GM18499 (cell line): ENCODE measurements at regions not wholly inside any gene's neighbourhood (a gene's known extent, or its start where the extent isn't known, plus 50 kb on each side); places are given as distances from the start of the nearest gene placed in this dataset.

Experiments
- ATAC-seq: cut with Tn5 transposase; IDR thresholded peaks from one replicate; pipeline ENCODE4 v1.9.1; 2021; ENCODE audit warnings: moderate number of reproducible peaks; ENCODE audit not compliant: insufficient read depth, unreplicated experiment

DNA sequence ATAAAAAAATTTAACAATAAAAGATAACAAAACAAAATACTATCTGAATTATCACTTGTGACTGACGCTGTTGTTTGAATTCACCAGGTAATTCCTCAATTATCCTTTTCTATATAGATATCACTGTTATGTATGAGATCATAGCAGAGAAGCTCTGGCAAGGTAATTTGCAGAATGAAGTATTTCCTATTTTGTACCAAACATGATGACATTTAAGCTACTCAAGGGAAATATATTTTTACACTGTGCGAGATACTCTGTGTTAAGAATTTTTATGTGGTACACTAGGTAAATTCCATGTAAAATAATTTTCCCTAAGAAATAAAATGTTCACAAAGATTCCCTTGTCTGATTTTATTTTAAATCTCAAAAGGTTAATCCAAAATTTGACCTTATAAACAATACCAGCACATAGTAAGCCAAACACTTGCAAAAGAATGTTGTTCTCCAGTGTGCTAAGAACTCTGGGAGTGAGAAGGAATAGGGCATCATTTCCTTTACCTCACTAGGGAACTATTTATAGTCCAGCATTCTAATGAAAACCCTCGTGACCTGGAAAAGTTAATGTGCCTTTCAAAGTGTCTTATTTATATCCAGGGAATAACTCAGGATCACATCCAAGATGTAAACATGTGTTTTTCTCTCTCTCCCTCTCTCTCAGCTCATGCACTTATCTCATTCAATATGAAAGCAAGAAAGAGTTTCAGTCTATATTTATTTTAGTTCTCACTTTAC is 115.2 kb upstream of the RAP1B start:
- no peak for ATAC-seq

DNA sequence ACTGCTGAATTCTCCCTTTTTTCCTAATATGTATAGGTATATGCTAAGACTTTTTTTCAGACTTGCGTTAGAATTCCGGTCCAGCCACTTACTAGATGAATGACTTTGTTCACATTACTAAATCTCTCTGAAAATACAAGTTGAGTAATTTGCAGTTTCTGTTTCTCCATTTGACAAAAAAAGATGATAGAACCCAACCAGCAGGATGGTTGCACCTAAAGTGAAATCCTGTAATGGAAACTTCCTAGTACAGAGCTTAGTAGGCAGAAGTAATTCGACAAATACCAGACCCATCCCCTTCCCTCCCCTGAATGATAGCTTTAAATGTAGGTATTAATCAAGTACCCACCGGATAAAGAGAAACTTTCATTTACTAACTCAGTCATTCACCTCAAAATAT is 113.6 kb upstream of the RAP1B start:
- peak; percentile 52 for ATAC-seq

DNA sequence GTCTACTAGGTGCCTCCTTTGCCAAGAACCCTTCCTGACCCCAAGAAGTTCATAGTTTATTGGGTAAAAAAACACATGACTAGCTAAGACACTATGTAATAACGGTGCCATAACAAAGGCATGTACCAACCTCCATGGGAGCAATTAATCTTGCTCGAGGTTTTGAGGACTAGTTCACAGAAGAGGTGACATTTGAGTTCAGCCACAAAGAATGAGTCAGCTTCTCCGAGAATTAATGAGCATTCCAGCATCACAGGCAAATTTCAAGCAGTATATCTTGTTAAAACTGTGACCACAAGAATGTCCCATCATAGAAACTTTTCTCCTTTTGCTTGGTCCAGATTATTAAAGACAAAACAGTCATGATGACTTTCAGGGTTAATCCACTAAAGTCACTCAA is 113.0 kb upstream of the RAP1B start:
- ATAC-seq: no peak

DNA sequence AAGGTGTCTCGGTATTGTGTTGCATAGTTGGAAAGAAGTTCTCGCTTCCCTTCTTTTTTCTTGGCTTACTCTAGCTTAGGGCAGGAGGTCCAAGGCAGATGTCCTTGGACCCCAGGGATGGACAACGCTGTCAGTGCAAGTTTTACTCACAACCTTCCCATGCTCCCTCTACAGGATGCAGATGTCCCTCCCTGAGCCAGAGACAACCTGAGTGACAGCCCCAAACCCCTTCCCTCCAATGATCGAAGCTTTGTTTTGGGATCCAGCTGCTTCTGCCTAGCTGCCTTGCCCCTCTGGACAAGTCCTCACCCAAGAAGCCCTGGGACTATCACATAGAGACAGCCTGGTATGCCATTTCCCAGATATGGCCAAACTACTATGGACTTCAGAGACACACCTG is 112.0 kb upstream of the RAP1B start:
- no peak for ATAC-seq

DNA sequence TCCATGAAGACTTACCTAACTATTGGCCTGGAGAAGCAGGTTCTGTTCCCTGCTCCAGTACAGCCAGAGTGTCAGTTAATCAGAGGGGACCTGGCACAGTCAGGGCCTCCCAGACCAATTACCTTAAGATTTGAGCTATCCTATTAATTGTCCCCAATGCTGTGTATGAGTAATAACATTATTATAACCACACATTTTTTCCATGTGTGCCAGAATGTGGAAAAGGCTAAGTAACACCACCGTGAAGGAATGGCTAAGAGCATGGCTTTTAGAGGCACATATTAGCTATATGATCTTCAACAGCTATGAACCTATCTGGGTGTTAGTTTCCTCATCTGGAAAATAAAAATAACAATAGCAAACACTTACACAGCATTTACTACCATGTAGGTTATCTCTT is 111.1 kb upstream of the RAP1B start:
- no peak for ATAC-seq

DNA sequence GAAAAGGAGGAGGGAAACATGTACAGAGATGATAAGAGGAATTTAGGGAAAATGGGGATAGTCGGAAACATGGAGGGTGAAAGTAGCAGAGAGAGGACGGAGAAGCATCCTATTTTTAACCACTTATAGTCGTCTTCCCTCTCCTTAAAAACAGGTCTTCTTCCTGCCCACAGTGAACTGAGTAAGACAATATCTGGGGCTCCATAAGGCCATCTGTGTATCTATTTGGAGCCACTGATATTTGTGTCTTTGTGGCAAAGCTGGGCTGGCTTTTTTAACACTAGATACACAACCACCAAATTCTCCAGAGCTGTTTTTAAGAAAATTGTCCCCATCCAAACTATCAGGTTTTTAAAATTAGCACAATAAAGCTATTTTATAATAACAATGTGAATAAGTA is 109.5 kb upstream of the RAP1B start:
- ATAC-seq: no peak

DNA sequence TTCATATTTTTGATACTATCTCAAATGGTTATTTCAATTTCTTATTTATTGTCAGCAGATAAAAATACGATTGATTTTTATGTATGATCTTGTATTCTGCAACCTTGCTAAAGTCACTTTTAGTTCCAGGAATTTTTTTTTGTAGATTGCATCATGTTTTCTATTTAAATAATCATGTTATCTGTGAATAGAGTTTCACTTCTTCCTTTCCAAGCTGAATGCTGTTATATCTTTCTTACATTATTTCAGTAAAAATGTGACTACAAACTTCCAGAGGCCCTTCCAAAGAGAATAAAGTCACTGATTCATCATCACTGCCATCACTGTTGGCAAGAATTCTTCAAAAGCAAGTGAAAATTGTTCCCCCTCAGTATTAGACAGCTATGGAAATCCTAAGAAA is 104.7 kb upstream of the RAP1B start:
- ATAC-seq: no peak

DNA sequence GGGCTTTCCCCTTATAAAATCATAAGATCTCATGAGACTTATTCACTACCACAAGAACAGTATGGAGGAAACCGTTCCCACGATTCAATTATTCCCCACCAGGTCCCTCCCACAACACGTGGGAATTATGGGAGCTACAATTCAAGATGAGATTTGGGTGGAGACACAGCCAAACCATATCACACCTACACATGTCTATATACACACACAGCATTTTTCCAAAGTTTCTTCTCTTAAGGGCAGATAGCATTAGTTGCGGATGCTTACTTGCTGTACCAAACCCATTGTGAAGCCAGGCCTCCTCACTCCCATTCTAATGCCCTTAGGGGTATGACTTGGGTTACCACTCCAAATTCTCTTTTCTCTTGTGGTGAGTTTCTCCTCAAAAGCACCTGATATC is 104.1 kb upstream of the RAP1B start:
- ATAC-seq: no peak

DNA sequence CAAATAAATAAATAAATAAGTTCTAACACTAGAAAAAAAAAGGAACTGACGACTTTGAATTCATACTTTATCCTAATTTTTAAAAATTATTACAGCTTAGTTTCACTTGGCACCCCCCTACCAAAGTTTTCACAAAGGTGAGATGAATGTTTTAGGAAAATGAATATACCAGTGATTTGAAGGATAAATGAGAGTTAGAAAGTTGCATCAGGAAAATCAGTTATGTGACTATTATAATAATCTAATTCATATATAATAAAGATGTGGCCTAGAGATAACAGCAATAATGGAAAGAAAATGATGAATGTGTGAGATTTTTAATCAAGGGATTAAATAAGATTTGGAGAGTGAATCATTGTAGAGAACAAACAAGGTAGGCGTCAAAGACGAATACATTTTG is 103.0 kb upstream of the RAP1B start:
- no peak for ATAC-seq

DNA sequence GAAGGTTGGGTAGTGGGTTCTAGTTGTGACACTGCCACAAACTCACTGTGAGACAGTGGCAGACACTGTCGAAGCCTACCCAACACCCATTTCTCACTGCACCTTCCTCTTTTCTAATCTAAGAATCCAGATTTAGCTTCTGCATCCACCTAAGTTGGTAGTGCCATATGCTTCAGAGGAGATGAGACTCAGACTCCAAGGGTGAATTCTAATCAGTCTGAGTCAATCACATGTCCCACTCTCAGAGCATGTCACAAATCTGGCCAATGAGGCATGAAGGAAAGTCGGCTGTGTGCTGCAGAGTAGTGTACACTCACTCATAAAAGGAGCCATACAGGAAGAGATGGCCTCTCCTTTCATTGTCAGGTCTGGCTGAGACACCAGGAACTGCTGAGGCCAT is 102.1 kb upstream of the RAP1B start:
- no peak for ATAC-seq

DNA sequence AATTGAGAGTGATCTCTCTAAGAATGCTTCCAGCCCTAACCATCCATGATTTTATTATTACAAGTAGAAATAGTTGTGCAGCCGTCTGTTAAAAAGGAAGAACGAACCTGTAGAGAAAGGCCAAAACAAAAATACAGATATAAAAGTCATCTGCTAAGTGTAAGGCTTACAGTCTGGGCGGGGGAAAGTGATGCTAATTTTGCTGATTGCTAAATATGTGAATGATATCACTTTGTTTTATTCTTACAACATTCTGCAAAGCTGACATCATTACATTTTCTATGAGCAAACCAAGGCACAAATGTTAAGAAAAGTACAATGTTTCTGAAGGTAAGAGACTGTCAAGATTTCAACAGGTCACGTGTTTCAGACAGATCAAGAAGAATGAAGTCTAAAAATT is 101.5 kb upstream of the RAP1B start:
- no peak for ATAC-seq

DNA sequence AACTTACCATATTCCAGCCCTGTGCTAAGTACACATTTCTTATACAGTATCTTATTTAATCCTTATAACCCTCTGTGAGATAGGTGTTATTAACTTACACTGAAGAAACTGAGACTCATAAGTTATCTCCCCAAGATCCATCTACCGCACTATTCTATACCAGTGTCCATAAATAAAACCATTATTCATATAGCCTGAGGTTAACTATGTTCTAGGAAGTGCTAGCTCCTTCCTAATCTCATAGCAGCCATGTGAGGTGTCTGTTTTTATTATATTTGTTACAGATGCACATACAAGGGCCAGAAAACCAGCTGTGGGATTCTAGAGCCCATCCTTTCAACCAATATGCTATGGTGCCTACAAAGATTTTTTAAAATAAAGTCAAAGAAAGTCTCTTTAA is 100.3 kb upstream of the RAP1B start:
- ATAC-seq: no peak

DNA sequence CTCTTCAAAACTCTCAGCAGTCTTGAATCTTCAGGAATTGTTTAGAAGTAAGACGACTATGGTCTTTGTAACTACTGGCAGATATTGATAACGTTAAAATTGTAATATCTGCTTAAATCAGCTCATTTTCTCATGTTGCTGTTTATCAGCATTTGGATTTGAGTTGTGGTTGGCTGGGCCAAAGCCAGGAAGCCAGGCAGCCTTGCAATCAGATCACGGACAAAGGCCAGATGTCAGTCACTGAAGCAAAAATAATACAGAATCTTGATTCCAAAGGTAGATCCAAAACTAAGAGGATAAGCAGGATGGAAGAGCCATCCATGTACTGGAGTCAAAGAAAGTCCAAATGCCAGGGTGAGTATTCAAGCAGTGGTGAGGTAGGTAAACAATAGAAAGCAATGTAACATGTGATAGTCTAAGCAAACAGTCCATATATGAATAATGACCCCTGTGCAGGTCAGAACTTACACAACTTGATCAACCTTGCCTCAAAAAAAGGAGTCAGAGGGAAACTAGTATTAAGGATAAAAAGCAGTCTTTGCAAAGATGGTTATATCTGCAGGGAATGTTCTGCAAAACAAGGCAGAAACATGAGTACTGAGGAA is 95.8 kb upstream of the RAP1B start:
- no peak for ATAC-seq

DNA sequence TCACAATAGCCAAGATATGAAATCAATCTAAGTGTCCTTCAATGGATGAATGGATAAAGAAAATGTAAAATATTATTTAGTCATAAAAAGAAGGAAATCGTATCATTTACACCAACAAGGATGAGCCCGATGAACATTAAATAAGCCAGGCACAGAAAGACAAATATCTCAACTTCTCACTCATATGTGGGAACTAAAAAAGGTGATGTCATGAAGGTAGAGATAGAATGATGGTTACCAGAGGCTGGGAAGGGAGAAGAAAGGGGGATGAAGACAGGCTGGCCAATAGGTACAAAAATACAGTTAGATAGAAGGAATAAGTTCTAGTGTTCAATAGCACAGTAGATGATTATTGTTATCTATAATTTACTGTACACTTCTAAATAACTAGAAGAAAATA is 94.9 kb upstream of the RAP1B start:
- no peak for ATAC-seq

DNA sequence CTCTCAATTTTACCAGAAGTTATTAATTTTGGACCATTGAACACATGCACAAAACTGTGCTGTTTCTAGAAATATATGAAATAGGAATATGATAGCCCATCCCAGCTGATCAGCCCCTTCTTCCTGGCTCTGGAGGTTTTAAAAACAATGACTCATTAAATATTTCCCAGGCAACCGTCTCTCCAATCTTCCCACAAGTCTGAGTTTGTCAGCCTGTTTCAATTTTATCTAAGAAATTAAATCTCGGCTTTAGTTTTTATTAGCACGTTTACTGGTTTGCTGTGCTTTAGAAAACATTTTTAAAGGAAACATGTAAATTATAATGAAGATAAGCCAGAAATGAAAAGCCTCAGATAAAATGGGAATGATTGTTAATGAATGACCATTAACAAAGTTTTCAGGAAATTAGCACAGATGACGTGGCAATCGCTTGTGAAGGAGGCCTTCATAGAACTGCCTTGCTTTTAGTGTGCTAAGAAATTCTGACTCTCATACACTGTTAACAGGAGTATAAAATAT is 89.3 kb upstream of the RAP1B start:
- no peak for ATAC-seq

DNA sequence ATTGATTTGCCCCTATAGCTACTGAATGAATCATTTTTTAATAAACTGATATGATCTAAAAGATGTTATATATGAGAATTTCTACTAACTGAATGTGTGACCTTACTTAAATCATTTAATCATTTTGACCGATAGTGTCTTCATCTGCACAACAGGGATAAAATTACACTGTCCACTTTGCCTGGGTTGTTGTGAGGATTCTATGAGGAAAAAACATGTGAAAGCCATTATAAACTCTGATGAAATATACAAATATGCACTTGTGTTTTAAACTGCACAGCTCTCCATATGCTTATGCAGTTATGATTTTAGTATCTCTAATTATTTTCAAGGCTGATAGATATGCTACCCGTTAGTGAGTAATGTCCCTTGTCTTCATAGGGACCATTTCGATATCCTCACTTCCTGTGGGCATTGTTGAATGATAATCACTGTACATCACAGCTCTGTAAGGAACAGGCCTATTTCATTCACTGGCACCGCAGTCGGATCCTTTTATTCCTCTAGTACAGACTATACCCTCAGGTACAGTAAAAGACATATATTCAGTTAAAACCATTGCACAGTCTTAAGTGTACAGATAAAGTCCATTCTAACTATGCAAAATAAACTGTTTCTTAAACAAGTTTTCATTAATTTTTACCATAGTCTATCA is 88.7 kb upstream of the RAP1B start:
- ATAC-seq: no peak

DNA sequence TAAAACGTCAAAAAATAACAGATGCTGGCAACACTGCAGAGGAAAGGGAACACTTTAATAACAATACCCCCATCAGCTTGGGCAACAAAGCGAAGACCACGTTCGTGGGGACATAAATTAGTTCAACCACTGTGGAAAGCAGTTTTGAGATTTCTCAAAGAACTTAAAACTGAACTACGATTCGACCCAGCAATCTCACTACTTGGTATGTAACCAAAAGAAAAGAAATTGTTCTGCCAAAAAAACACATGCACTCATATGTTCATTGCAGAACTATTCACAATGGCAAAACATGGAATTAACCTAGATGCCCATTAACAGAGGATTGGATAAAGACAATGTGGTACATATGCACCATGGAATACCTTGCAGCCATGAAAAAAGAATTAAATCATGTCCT is 81.2 kb upstream of the RAP1B start:
- ATAC-seq: no peak

DNA sequence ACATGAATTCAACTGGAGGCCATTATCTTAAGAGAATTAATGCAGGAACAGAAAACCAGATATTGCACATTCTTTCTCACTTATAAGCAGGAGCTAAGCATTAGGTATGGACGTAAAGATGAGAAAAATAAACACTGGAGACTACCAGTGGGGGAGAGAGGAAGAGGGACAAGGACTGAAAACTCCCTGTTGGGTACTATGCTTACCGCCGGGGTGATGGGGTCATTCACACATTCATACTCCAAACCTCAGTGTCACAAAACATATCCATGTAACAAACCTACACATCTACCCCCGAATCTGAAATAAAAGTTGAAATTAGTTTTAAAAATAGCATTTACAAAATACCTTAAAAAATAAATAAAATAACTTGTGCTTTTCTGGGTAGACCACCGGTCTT is 80.8 kb upstream of the RAP1B start:
- no peak for ATAC-seq

DNA sequence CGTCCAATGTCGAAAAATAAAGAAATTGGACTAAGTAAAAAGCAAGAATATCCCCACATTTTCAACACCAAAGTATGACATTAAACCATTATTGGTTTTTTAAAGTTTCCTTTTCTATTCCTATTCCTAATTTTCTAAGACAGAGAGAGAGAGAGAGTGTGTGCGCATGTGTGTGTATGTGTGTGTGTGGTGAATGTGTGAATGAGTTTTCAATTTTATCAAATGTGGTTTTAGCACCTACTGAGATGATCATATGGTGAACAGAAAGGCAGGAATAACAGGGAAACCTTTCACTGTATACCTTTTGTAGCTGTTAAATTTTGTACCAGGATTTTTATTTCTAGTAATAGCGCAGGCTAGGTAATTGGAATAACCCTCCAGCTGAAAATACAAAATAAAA is 80.4 kb upstream of the RAP1B start:
- no peak for ATAC-seq

DNA sequence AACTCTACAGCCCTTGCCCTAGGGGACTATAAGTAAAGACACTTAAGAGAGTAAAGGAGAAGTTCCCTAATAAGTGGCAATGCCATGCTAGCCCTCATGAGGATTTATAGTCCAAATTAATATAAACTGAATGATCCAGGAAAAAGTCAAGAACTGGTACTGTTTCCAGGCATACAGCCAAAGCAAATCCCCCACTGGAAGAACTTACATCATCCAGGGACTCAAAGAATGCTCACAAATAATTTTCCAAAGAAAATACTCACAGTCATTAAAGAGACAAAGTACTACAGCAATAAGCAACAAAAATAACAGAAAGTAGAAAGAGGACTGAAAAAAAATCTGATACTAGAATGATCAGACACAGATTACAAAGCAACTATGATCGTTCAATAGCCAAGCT is 79.7 kb upstream of the RAP1B start:
- ATAC-seq: no peak

DNA sequence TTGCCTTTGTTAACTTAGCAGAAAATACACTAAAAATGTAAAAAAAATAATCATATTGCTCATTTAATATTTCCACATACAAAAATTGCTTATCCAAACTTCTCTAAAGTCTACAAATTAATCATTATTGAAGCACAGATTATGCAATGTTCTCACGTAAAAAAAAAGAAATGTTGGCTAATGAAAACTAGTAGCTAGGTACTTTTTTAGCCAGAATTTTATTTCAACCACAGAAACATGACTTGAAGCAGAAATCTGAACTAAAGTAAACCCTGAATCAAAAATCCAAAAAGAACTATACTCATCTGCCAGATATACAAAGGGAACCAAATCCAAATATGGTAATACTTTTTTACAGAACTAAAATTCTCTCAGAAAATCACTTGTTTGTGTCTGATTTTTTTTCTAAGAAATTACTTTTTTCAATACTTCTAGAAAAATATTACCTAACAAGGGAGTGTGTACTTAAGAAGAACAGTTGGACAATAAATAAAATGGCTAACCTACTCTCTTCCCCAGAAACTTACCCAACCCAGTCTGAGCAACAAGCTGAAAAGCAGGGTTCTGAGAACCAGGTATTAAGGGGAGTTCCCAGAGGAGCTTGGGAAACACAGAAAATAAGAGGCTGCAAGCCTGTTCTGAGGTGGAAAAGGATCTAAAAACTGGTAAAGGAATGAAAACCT is 78.4 kb upstream of the RAP1B start:
- no peak for ATAC-seq
